ENCODE measurements at regions not wholly inside any gene's neighbourhood (a gene's known extent, or its start where the extent isn't known, plus 50 kb on each side); places are given as distances from the start of the nearest gene placed in this dataset.
A peak's percentile ranks its signal among the peaks of the same experiment; 100 is the strongest.

DNA sequence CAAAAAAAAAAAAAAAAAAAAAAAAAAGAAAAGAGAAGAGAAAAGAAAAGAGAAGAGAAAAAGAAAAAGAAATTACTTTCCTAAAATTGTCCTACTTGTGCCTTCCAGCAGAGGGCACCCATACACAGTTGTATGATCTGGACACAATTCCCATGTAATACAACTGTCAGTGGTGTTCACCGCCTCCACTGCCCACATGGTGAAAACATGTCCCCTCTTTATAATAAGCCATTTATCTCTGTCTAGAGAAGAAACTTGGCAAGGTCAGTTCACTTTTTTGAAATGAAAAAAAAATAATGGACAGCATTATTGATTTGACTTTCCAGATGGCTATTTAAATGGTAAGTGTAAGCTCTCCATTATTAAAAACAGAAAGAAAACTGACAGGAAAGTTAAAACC, 459.4 kb downstream of the GBE1 start:
- in situ Hi-C loops (cut with MboI): no loop called here

DNA sequence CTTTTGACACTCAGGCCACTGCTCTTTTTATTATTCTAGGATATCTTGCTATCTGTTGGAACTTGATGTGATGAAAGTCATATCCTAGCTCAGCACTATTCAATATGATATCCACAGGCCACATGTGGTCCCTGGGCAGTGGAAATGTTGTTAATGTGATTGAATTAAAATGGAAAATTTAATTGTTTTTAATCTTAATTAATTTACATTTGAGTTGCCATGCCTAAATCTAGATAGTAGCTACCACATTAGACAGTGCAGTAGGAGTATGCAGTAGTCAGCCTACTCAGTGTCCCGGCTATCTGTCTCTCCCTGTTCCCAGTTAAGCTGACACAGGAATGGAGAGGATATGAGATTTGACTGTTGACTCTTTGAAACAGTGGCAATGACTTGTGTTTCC, 460.2 kb downstream of the GBE1 start:
- no peaks in the 10 kb centered on the region for H3K9me2 ChIP-seq (ENCODE audit: insufficient read depth)
- no peak overlapping the region for H2AFZ ChIP-seq
- no peaks in the 10 kb centered on the region for H3K36me3 ChIP-seq (ENCODE audit: low read depth)
- H3F3A ChIP-seq (ENCODE audit: insufficient read depth): no peaks in the 10 kb centered on the region
- WGBS, 2 experiments (ENCODE audit: low coverage in 1 of 2, low lambda C conversion rate in 2 of 2, missing lambda C conversion rate in 2 of 2): 40 to 42% methylated on average over 1 of the region's 1 CpG
- TF ChIP-seq EZH2phosphoT487 (IDR thresholded peaks at IDR 0.05; ENCODE audit: insufficient read depth, low read depth): no peak
- TF ChIP-seq EZH2 (IDR thresholded peaks at IDR 0.05; ENCODE audit: insufficient read depth, poor library complexity, severe bottlenecking): no peak
- H3K9me3 ChIP-seq (ENCODE audit: low read depth): no peaks in the 10 kb centered on the region
- H3K4me3 ChIP-seq: no peak overlapping the region
- H3K4me2 ChIP-seq (ENCODE audit: unreplicated experiment): no peak overlapping the region
- no peak overlapping the region for H3K27ac ChIP-seq
- H3K9ac ChIP-seq: no peak overlapping the region
- no peaks in the 10 kb centered on the region for H4K20me1 ChIP-seq (ENCODE audit: insufficient read depth)
- no peaks in the 10 kb centered on the region; the same call in 1 of the 2 replicates for H3K4me1 ChIP-seq (ENCODE audit: insufficient read depth)
- in situ Hi-C loops (cut with MboI): no loop called here
- DNase-seq: no peak
- H3K27me3 ChIP-seq (replicated peaks; ENCODE audit: insufficient read depth): no peaks in the 10 kb centered on the region
- H3K79me2 ChIP-seq (ENCODE audit: insufficient read depth): no peaks in the 10 kb centered on the region

More for the DNA sequence above, 459.4 kb downstream of the GBE1 start:
- H3K27ac ChIP-seq: no peak overlapping the region
- no peaks in the 10 kb centered on the region for H3K9me2 ChIP-seq (ENCODE audit: insufficient read depth)
- peak; percentile 70 for DNase-seq
- no peak overlapping the region for H3K4me2 ChIP-seq (ENCODE audit: unreplicated experiment)
- no peaks in the 10 kb centered on the region for H3K27me3 ChIP-seq (replicated peaks; ENCODE audit: insufficient read depth)
- no peak overlapping the region for H2AFZ ChIP-seq
- no peaks in the 10 kb centered on the region for H3K9me3 ChIP-seq (ENCODE audit: low read depth)
- TF ChIP-seq EZH2phosphoT487 (IDR thresholded peaks at IDR 0.05; ENCODE audit: insufficient read depth, low read depth) (no peak), EZH2 (IDR thresholded peaks at IDR 0.05; ENCODE audit: insufficient read depth, poor library complexity, severe bottlenecking) (no peak)
- no peak overlapping the region for H3K9ac ChIP-seq
- 6 to 8% methylated on average over 1 of the region's 1 CpG for WGBS, 2 experiments (ENCODE audit: low coverage in 1 of 2, low lambda C conversion rate in 2 of 2, missing lambda C conversion rate in 2 of 2)
- H3K4me1 ChIP-seq (ENCODE audit: insufficient read depth): no peaks in the 10 kb centered on the region; the same call in 1 of the 2 replicates
- H4K20me1 ChIP-seq (ENCODE audit: insufficient read depth): no peaks in the 10 kb centered on the region
- no peak overlapping the region for H3K4me3 ChIP-seq
- no peaks in the 10 kb centered on the region for H3K36me3 ChIP-seq (ENCODE audit: low read depth)
- no peaks in the 10 kb centered on the region for H3F3A ChIP-seq (ENCODE audit: insufficient read depth)
- H3K79me2 ChIP-seq (ENCODE audit: insufficient read depth): no peaks in the 10 kb centered on the region

- Histone ChIP-seq H3K4me2 (ENCODE audit: unreplicated experiment) (no peak overlapping the region), H4K20me1 (ENCODE audit: insufficient read depth) (no peaks in the 10 kb centered on the region), H3K36me3 (ENCODE audit: low read depth) (no peaks in the 10 kb centered on the region), H3K9ac (no peak overlapping the region), H3K9me2 (ENCODE audit: insufficient read depth) (no peaks in the 10 kb centered on the region), H3K9me3 (ENCODE audit: low read depth) (no peaks in the 10 kb centered on the region), H3K79me2 (ENCODE audit: insufficient read depth) (no peaks in the 10 kb centered on the region), H2AFZ (0 out of 2 replicates have a peak overlapping the region, but pooled peaks have one; percentile 9), H3K27me3 (replicated peaks; ENCODE audit: insufficient read depth) (no peaks in the 10 kb centered on the region), H3K4me1 (ENCODE audit: insufficient read depth) (no peaks in the 10 kb centered on the region; the same call in 1 of the 2 replicates), H3K4me3 (no peak overlapping the region), H3F3A (ENCODE audit: insufficient read depth) (no peaks in the 10 kb centered on the region), H3K27ac (no peak overlapping the region)
- no peak for DNase-seq
- in situ Hi-C loops (cut with MboI): no loop called here
- TF ChIP-seq EZH2phosphoT487 (IDR thresholded peaks at IDR 0.05; ENCODE audit: insufficient read depth, low read depth): no peak
- 52 to 54% methylated on average over 8 of the region's 8 CpGs for WGBS, 2 experiments (ENCODE audit: low coverage in 1 of 2, low lambda C conversion rate in 2 of 2, missing lambda C conversion rate in 2 of 2)
Observed at GRCh38 chr3:81300324-81300927, 461.0 kb downstream of the GBE1 start.

- H3K9ac ChIP-seq: no peak overlapping the region
- no peaks in the 10 kb centered on the region for H3K9me3 ChIP-seq (ENCODE audit: low read depth)
- no peaks in the 10 kb centered on the region; the same call in 1 of the 2 replicates for H3K4me1 ChIP-seq (ENCODE audit: insufficient read depth)
- no peaks in the 10 kb centered on the region for H3K9me2 ChIP-seq (ENCODE audit: insufficient read depth)
- 70 to 76% methylated on average over 3 of the region's 3 CpGs for WGBS, 2 experiments (ENCODE audit: low coverage in 1 of 2, low lambda C conversion rate in 2 of 2, missing lambda C conversion rate in 2 of 2)
- H3K27me3 ChIP-seq (replicated peaks; ENCODE audit: insufficient read depth): no peaks in the 10 kb centered on the region
- H4K20me1 ChIP-seq (ENCODE audit: insufficient read depth): no peaks in the 10 kb centered on the region
- no peak overlapping the region for H3K4me2 ChIP-seq (ENCODE audit: unreplicated experiment)
- TF ChIP-seq EZH2 (IDR thresholded peaks at IDR 0.05; ENCODE audit: insufficient read depth, poor library complexity, severe bottlenecking) (no peak), EZH2phosphoT487 (IDR thresholded peaks at IDR 0.05; ENCODE audit: insufficient read depth, low read depth) (no peak)
- no peaks in the 10 kb centered on the region for H3F3A ChIP-seq (ENCODE audit: insufficient read depth)
- H3K27ac ChIP-seq: no peak overlapping the region
- no peak for DNase-seq
- no peaks in the 10 kb centered on the region for H3K79me2 ChIP-seq (ENCODE audit: insufficient read depth)
- H3K4me3 ChIP-seq: no peak overlapping the region
- in situ Hi-C loops (cut with MboI): no loop called here
- no peak overlapping the region for H2AFZ ChIP-seq
- no peaks in the 10 kb centered on the region for H3K36me3 ChIP-seq (ENCODE audit: low read depth)
Observed at GRCh38 chr3:81299481-81299880, 462.0 kb downstream of the GBE1 start.
